ENCODE measurements at regions not wholly inside any gene's neighbourhood (a gene's known extent, or its start where the extent isn't known, plus 50 kb on each side); places are given as distances from the start of the nearest gene placed in this dataset.

DNA sequence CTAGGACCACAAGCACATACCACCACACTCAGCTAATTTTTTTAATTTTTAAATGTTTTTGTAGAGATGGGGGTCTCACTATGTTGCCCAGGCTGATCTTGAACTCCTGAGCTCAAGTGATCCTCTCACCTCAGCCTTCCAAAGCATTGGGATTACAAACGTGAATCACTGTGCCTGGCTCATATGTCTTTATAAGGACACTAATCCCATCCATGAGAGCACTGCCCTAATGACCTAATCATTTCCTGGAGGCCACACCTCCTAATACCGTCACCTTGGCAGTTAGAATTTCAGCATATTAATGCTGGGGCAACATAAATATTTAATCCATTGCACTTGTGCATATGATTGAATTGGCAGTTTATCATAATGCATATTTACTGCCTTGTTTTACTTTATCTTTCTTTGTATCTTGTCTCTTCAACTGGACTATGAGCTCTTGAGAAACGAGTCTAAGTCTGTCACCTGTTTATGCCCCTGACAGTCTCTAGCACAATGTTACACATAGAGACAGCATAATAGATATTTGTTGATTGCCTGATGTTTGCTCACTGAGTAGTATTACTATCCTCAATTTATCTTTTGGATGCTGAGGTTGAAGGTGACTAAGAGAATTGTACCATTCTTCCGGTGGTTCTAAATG lies 172.0 kb downstream of the AASDH start:
- H3K27me3 Mint-ChIP-seq (ENCODE audit: low read depth) = peaks cover 15% of the 10 kb centered on the region
- H3K4me1 Mint-ChIP-seq (ENCODE audit: low read depth) = no peaks in the 10 kb centered on the region
- H3K4me3 Mint-ChIP-seq = no peak overlapping the region
- ATAC-seq (replicated peaks in 1 of 2) = no peak
- H3K9me3 Mint-ChIP-seq = peaks cover 0 to 6% of the 10 kb centered on the region in 2 donors
- H3K27ac Mint-ChIP-seq = no peak overlapping the region
- DNase-seq = no peak
- H3K36me3 Mint-ChIP-seq (ENCODE audit: insufficient read depth in 2 of 2) = peaks cover 0 to 4% of the 10 kb centered on the region in 2 donors

DNA sequence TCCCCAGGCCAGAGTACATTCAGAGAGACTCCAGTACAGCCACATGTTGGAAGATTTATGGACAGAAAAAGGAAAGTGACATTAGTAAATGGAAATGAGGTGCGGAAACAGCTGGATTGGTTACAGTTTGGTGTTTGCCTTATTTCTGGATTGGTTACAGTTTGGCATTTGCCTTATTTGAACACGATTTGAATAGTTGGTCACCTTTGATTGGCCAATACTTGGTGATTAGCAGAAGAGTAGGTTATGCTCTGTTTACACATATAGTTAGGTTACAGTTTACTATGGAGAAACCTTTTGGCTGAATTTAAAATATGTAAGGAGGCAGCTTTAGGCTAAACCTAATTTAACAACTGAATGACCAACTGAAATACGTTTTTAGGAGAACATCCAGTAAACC lies 173.7 kb downstream of the AASDH start:
- Mint-ChIP-seq H3K4me1 (ENCODE audit: low read depth) (no peaks in the 10 kb centered on the region), H3K27ac (no peak overlapping the region), H3K36me3 (ENCODE audit: insufficient read depth in 2 of 2) (peaks cover 0 to 4% of the 10 kb centered on the region in 2 donors), H3K4me3 (no peak overlapping the region), H3K9me3 (peaks cover 0 to 6% of the 10 kb centered on the region in 2 donors), H3K27me3 (ENCODE audit: low read depth) (peaks cover 10% of the 10 kb centered on the region)
- DNase-seq (no peak), ATAC-seq (replicated peaks in 1 of 2) (no peak)

DNA sequence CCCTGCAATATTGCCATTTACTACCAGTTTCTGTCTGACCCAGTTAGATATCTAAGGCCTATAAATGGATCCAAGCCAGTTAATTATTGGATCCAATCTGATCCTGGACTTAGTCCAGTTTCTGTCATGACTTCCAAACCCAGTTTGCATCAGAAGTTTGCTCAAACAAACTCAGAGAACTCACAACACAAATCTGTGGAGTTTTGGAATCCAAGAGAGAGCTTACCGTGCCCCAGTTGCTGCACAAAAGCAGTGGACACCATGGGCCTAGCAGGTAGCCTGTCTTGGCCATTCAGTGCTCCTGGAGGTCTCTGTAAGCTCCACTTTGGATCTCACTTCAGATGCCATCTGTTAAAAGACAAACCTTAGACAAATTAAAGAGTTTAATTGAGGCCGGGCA lies 174.5 kb downstream of the AASDH start:
- ATAC-seq (replicated peaks in 1 of 2) = no peak
- Mint-ChIP-seq H3K27ac (no peak overlapping the region), H3K4me3 (no peak overlapping the region), H3K9me3 (peaks cover 0 to 6% of the 10 kb centered on the region in 2 donors), H3K27me3 (ENCODE audit: low read depth) (peaks cover 2% of the 10 kb centered on the region), H3K4me1 (ENCODE audit: low read depth) (no peaks in the 10 kb centered on the region), H3K36me3 (ENCODE audit: insufficient read depth in 2 of 2) (peaks cover 0 to 4% of the 10 kb centered on the region in 2 donors)
- no peak for DNase-seq

DNA sequence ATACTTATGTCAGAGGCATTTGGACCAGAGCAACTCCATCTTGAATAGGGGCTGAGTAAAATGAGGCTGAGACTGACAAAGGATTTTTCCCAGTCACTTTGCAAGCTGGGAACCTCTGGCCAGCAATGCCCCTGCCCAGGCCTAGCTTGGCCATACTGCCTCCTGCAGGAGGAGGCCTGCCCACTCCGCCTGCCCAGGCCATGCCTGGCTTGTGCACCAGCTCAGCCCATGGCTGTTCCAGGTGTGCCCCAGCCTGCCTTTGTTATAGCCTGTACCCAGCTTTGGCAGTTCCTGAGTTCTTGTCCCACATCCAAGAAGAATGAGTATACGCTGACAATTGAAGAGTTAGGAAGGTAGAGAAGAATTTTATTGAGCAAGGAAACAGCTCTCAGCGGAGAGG lies 176.1 kb downstream of the AASDH start:
- H3K9me3 Mint-ChIP-seq = peaks cover 0 to 6% of the 10 kb centered on the region in 2 donors
- H3K27me3 Mint-ChIP-seq (ENCODE audit: low read depth) = no peaks in the 10 kb centered on the region
- no peak overlapping the region for H3K4me3 Mint-ChIP-seq
- H3K27ac Mint-ChIP-seq = no peak overlapping the region
- no peaks in the 10 kb centered on the region for H3K4me1 Mint-ChIP-seq (ENCODE audit: low read depth)
- ATAC-seq (replicated peaks in 1 of 2) = no peak
- peaks cover 0 to 4% of the 10 kb centered on the region in 2 donors for H3K36me3 Mint-ChIP-seq (ENCODE audit: insufficient read depth in 2 of 2)
- no peak for DNase-seq

DNA sequence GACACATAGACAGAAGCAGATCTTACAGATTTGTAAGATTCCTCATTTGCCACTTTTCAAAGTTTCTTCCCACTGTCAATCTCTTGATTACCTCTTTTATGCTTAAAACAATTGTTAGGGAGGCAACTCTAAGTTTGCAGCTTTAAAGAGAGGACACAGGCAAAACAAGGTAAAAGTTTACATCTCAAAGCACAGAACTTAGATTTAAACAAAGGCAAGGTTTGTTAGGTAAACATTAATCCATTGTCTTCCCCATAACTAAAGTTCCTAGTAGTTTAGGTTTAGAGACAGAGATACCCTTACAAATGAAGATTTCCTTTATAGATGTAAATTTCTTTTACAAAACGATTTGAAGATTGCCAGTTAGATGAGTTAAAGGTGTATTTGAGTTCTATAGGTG lies 176.9 kb downstream of the AASDH start:
- no peaks in the 10 kb centered on the region for H3K4me1 Mint-ChIP-seq (ENCODE audit: low read depth)
- no peak for DNase-seq
- no peaks in the 10 kb centered on the region for H3K27me3 Mint-ChIP-seq (ENCODE audit: low read depth)
- no peak overlapping the region for H3K27ac Mint-ChIP-seq
- peaks cover 0 to 4% of the 10 kb centered on the region in 2 donors for H3K36me3 Mint-ChIP-seq (ENCODE audit: insufficient read depth in 2 of 2)
- H3K9me3 Mint-ChIP-seq = peaks cover 0 to 6% of the 10 kb centered on the region in 2 donors
- ATAC-seq (replicated peaks in 1 of 2) = no peak
- no peak overlapping the region for H3K4me3 Mint-ChIP-seq

DNA sequence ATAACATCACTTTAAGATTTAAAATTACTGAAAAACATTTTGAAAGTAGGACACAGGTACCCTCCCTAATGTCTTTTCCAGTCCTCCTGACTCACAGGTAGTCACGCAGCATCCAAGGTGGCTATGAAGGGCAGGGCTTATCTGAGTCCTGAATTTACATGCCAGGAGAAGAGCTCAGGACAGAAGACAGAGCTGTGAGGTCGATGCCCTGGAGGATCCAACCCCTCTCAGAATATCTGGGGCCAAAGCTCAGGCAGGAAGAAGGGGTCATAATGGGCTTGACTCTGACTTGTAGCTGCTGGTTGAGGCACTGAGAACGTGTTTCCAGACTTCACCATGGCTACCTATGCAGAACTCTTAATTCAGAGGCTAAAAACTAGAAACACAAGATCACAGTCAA lies 177.5 kb downstream of the AASDH start:
- no peaks in the 10 kb centered on the region for H3K4me1 Mint-ChIP-seq (ENCODE audit: low read depth)
- peaks cover 0 to 6% of the 10 kb centered on the region in 2 donors for H3K9me3 Mint-ChIP-seq
- ATAC-seq (replicated peaks in 1 of 2) (no peak), DNase-seq (no peak)
- no peak overlapping the region for H3K27ac Mint-ChIP-seq
- no peaks in the 10 kb centered on the region for H3K27me3 Mint-ChIP-seq (ENCODE audit: low read depth)
- H3K36me3 Mint-ChIP-seq (ENCODE audit: insufficient read depth in 2 of 2) = peaks cover 0 to 4% of the 10 kb centered on the region in 2 donors
- no peak overlapping the region for H3K4me3 Mint-ChIP-seq

DNA sequence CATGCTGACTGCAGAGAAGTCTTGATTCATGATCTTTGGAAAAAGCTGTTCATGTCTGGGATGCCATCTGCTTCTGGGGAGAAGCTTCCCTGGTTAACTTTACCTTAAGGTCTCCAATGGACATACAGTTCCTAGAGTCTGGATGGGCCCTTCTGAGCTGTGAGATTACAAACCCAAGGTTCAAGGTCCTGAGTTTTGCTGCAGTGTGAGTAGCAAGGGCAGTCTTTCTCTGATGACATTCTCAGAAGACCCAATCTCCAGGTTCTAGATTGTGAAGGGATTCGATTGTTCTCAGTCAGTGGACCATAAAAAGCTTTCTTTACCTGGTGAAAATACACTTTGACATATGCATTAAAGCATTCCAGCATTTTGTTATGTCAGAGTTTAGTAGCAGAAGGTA lies 179.2 kb downstream of the AASDH start:
- Mint-ChIP-seq H3K4me1 (ENCODE audit: low read depth) (no peaks in the 10 kb centered on the region), H3K27ac (no peak overlapping the region), H3K4me3 (no peak overlapping the region), H3K36me3 (ENCODE audit: insufficient read depth in 2 of 2) (peaks cover 0 to 4% of the 10 kb centered on the region in 2 donors), H3K27me3 (ENCODE audit: low read depth) (no peaks in the 10 kb centered on the region), H3K9me3 (peaks cover 0 to 6% of the 10 kb centered on the region in 2 donors)
- ATAC-seq (replicated peaks in 1 of 2) (no peak), DNase-seq (no peak)

DNA sequence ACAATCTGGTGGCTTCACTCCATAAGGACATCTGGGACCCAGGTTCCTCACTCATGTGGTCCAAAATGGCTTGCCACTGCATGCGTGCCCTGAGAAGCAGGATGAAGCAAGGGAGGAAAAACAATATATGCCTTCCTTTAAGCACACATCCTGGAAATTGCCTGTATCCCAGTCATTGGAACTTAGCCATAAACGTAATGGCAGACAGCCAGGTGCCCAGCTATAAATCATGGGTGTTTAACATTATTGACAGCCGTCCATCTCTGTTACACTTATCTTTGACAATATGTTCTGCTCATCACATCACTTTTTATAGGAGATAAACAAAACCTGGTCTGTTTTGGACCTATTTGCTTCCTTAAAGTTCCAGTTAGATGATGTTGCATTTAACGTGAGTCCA lies 181.0 kb downstream of the AASDH start:
- Mint-ChIP-seq H3K4me1 (ENCODE audit: low read depth) (no peaks in the 10 kb centered on the region), H3K9me3 (peaks cover 0 to under 1% of the 10 kb centered on the region in 2 donors), H3K27me3 (ENCODE audit: low read depth) (peaks cover 5% of the 10 kb centered on the region), H3K36me3 (ENCODE audit: insufficient read depth in 2 of 2) (peaks cover 0 to under 1% of the 10 kb centered on the region in 2 donors), H3K4me3 (no peak overlapping the region), H3K27ac (no peak overlapping the region)
- no peak for DNase-seq
- ATAC-seq (replicated peaks in 1 of 2) = no peak

DNA sequence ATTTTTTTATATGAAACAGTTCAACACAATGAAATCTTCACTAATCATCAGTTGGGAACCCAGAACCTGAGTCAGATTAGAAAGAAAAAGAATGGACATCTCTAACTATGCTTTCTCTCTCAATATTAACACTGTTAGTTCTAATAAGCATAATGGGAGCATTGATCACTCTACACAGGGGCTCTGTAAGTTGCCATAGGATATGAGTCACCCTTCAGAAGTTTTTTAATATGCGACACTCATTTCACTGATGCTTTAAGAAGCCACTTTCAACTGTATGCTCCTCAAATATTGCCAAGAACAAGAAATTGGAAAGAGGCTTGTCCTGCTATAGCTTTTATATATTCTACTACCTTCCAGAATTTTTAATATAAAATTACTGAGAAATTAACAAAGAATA lies 187.0 kb downstream of the AASDH start:
- ATAC-seq (replicated peaks in 1 of 2) (no peak), DNase-seq (no peak)
- H3K4me3 Mint-ChIP-seq = no peak overlapping the region
- no peaks in the 10 kb centered on the region for H3K9me3 Mint-ChIP-seq
- no peaks in the 10 kb centered on the region for H3K4me1 Mint-ChIP-seq (ENCODE audit: low read depth)
- peaks cover 8% of the 10 kb centered on the region for H3K27me3 Mint-ChIP-seq (ENCODE audit: low read depth)
- no peak overlapping the region for H3K27ac Mint-ChIP-seq
- H3K36me3 Mint-ChIP-seq (ENCODE audit: insufficient read depth in 2 of 2) = no peaks in the 10 kb centered on the region

DNA sequence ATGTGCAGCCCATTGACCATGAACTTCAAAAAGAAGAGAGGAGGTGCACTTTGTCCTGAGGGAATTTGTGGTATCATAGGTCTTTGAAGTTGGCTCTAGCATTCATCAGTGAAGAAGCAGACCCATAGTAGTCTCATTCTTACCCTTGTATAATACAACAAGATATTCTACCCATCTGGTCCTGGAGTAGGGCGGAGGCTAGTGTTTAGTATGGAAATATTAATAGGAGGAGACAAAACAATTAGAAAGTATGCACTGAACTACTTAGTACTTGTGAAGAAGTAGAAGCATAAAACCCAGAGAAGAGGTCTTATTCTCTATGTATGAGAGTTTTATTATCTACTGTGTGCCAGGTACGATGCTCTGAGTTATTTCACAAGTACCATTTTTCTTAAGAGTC lies 189.0 kb downstream of the AASDH start:
- ATAC-seq (replicated peaks in 1 of 2) (no peak), DNase-seq (no peak)
- Mint-ChIP-seq H3K9me3 (no peaks in the 10 kb centered on the region), H3K27me3 (ENCODE audit: low read depth) (peaks cover 8% of the 10 kb centered on the region), H3K4me3 (no peak overlapping the region), H3K27ac (no peak overlapping the region), H3K4me1 (ENCODE audit: low read depth) (no peaks in the 10 kb centered on the region), H3K36me3 (ENCODE audit: insufficient read depth in 2 of 2) (no peaks in the 10 kb centered on the region)

DNA sequence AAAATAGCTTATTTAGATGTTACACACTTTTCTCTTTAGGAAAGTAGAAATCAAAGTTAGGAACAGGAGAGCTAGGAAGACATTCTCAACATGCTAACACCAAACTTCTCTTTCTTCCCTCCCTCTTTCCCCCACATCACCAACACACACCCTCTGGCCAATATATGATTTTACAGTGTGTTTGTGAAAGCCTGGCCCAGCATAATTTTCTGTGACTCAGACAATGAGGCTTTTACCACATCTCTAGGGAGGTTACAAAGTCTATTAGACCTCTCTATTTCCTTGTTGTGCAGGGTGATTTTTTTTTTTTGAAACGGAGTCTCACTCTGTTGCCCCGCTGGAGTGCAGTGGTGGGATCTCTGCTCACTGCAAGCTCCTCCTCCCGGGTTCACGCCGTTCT lies 189.9 kb downstream of the AASDH start:
- no peak overlapping the region for H3K27ac Mint-ChIP-seq
- DNase-seq = no peak
- H3K36me3 Mint-ChIP-seq (ENCODE audit: insufficient read depth in 2 of 2) = peaks cover 0 to 2% of the 10 kb centered on the region in 2 donors
- ATAC-seq (replicated peaks in 1 of 2) = no peak
- H3K9me3 Mint-ChIP-seq = peaks cover 0 to under 1% of the 10 kb centered on the region in 2 donors
- H3K4me1 Mint-ChIP-seq (ENCODE audit: low read depth) = no peaks in the 10 kb centered on the region
- H3K27me3 Mint-ChIP-seq (ENCODE audit: low read depth) = peaks cover 8% of the 10 kb centered on the region
- no peak overlapping the region for H3K4me3 Mint-ChIP-seq

DNA sequence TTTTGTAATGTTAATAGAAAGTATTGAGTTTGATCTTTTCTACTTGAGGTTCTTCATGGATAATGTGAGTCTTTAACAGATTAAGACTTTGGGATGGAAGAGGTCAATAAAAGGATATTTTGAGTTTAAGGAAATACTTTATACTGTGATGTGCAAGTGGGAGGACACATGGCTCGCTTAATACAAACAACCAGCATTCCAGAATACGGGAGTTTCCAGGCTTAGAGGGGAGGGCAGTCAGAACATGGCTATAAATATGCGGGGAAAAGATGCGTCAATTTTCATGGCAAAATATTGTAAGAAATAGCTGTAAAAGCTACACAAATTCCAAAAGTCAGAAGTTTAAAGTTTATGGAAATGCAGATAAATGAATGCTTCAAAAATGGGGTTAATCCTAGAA lies 192.3 kb downstream of the AASDH start:
- H3K4me1 Mint-ChIP-seq (ENCODE audit: low read depth) = no peaks in the 10 kb centered on the region
- H3K36me3 Mint-ChIP-seq (ENCODE audit: insufficient read depth in 2 of 2) = peaks cover 0 to 4% of the 10 kb centered on the region in 2 donors
- H3K27me3 Mint-ChIP-seq (ENCODE audit: low read depth) = no peaks in the 10 kb centered on the region
- ATAC-seq (replicated peaks in 1 of 2) (no peak), DNase-seq (no peak)
- peaks cover 0 to 4% of the 10 kb centered on the region in 2 donors for H3K9me3 Mint-ChIP-seq
- no peak overlapping the region for H3K4me3 Mint-ChIP-seq
- no peak overlapping the region for H3K27ac Mint-ChIP-seq

DNA sequence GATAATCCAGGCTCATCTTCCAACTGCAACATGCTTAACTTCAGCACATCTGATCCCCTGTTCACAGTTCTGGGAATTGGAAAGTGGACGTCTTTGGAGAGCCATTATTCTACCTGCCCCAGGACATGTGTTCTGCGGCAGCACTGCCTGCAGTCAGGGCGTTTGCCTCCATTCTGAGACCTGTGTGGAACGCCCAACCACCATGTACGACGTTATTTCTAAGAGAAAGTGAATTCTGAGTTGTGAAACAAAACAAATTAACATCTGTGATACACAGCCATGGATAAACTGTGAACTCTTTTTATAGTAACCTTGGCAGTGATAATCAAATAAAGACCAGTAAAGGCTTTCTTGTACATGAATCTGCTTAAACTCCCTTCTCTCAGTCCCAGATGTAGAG lies 195.8 kb downstream of the AASDH start:
- Mint-ChIP-seq H3K36me3 (ENCODE audit: insufficient read depth in 2 of 2) (peaks cover 0 to 4% of the 10 kb centered on the region in 2 donors), H3K27ac (no peak overlapping the region), H3K4me1 (ENCODE audit: low read depth) (no peaks in the 10 kb centered on the region), H3K4me3 (no peak overlapping the region), H3K27me3 (ENCODE audit: low read depth) (peaks cover 6% of the 10 kb centered on the region), H3K9me3 (peaks cover 0 to 4% of the 10 kb centered on the region in 2 donors)
- ATAC-seq (replicated peaks in 1 of 2) = no peak
- no peak for DNase-seq

DNA sequence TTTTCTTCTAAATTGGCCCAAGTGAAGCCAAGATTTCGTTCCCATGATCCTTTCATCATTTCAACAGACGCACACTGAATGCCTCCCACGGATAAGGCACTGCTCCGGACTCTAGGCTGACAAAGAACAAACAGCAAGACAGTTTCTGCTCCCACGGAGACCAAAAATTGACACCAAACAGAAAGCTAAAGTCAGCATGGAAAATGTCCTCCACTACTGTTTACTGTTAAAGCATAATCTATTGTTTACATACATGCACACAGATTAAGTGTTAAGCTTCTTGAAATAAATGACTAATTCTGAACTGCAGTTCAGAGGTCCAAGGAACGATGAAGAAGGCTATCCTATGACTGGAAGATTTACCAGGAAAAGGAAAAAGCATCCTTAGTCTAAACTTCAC lies 199.6 kb downstream of the AASDH start:
- peaks cover 0 to 4% of the 10 kb centered on the region in 2 donors for H3K9me3 Mint-ChIP-seq
- ATAC-seq (replicated peaks in 1 of 2) (no peak), DNase-seq (no peak)
- peaks cover 0 to 4% of the 10 kb centered on the region in 2 donors for H3K36me3 Mint-ChIP-seq (ENCODE audit: insufficient read depth in 2 of 2)
- peaks cover 6% of the 10 kb centered on the region for H3K27me3 Mint-ChIP-seq (ENCODE audit: low read depth)
- H3K4me3 Mint-ChIP-seq = no peak overlapping the region
- no peak overlapping the region for H3K27ac Mint-ChIP-seq
- no peaks in the 10 kb centered on the region for H3K4me1 Mint-ChIP-seq (ENCODE audit: low read depth)

Measured in activated T-cell treated with anti-CD3 and anti-CD28 coated beads, Interleukin-2, amount 50 U/mL, for 72 hours (primary cell).